GM06990 (cell line): ENCODE measurements at regions not wholly inside any gene's neighbourhood (a gene's known extent, or its start where the extent isn't known, plus 50 kb on each side); places are given as distances from the start of the nearest gene placed in this dataset.

ENCODE experiments used
- DNase-seq: peaks from one replicate; pipeline ENCODE4 v3.0.0-alpha.2; 2011; ENCODE audit not compliant: insufficient read length; ENCODE audit errors: extremely low read depth
- H3K27me3 ChIP-seq: replicated peaks from 2 replicates; pipeline ENCODE4 v1.6.0; 2011; ENCODE audit warnings: low read length; ENCODE audit not compliant: control insufficient read depth, insufficient read depth
- H3K36me3 ChIP-seq: 2 replicates; pipeline ENCODE4 v1.5.1; 2011; ENCODE audit warnings: low read length; ENCODE audit not compliant: control insufficient read depth, insufficient read depth
- H3K4me3 ChIP-seq: replicated peaks from 2 replicates; pipeline ENCODE4 v1.5.1; 2011; ENCODE audit warnings: low read depth, mild to moderate bottlenecking, control low read depth, low read length
- CTCF ChIP-seq: IDR thresholded peaks from 2 replicates; pipeline ENCODE4 v1.5.1; 2011; ENCODE audit warnings: low read length, control low read depth, mild to moderate bottlenecking, inconsistent platforms; ENCODE audit not compliant: insufficient read depth, poor library complexity, severe bottlenecking

- Histone ChIP-seq H3K27me3 (no peaks in the 10 kb centered on the region), H3K4me3 (no peak overlapping the region), H3K36me3 (no peaks in the 10 kb centered on the region)
- no peak for TF ChIP-seq CTCF
- DNase-seq = no peak
Measured at GRCh38 chr4:162732876-162733275, 433.8 kb downstream of the NAF1 start.

- Histone ChIP-seq H3K27me3 (no peaks in the 10 kb centered on the region), H3K4me3 (no peak overlapping the region), H3K36me3 (no peaks in the 10 kb centered on the region)
- no peak for DNase-seq
- TF ChIP-seq CTCF = no peak
Measured at GRCh38 chr4:162727766-162728165, 438.9 kb downstream of the NAF1 start.

GRCh38 chr4:162727232-162727631 lies 439.5 kb downstream of the NAF1 start:
- DNase-seq = no peak
- TF ChIP-seq CTCF = no peak
- Histone ChIP-seq H3K4me3 (no peak overlapping the region), H3K27me3 (no peaks in the 10 kb centered on the region), H3K36me3 (no peaks in the 10 kb centered on the region)

- H3K4me3 ChIP-seq = no peak overlapping the region
- no peak for DNase-seq
Measured at GRCh38 chr4:162715401-162715800, 451.3 kb downstream of the NAF1 start.

GRCh38 chr4:162707962-162708361 lies 458.7 kb downstream of the NAF1 start:
- no peaks in the 10 kb centered on the region for H3K36me3 ChIP-seq
- DNase-seq = no peak
- no peak for TF ChIP-seq CTCF
- no peaks in the 10 kb centered on the region for H3K27me3 ChIP-seq
- H3K4me3 ChIP-seq = no peak overlapping the region

More at GRCh38 chr4:162715401-162715800, 451.3 kb downstream of the NAF1 start:
- no peaks in the 10 kb centered on the region for H3K36me3 ChIP-seq
- TF ChIP-seq CTCF = no peak
- H3K27me3 ChIP-seq = no peaks in the 10 kb centered on the region

GRCh38 chr4:162706632-162707031 lies 460.1 kb downstream of the NAF1 start:
- Histone ChIP-seq H3K36me3 (no peaks in the 10 kb centered on the region), H3K4me3 (no peak overlapping the region), H3K27me3 (no peaks in the 10 kb centered on the region)
- no peak for TF ChIP-seq CTCF
- DNase-seq = no peak
